NCI-H128 (cell line): ENCODE measurements at regions not wholly inside any gene's neighbourhood (a gene's known extent, or its start where the extent isn't known, plus 50 kb on each side); places are given as distances from the start of the nearest gene placed in this dataset.

ENCODE experiments used
- DNase-seq: peaks from one replicate; lab custom pipeline; 2025; ENCODE audit not compliant: unreplicated experiment; lab: John Stamatoyannopoulos, UW

- no peak for DNase-seq
Observed at GRCh38 chr11:92696076-92696475, 273.4 kb upstream of the MTNR1B start.

DNA sequence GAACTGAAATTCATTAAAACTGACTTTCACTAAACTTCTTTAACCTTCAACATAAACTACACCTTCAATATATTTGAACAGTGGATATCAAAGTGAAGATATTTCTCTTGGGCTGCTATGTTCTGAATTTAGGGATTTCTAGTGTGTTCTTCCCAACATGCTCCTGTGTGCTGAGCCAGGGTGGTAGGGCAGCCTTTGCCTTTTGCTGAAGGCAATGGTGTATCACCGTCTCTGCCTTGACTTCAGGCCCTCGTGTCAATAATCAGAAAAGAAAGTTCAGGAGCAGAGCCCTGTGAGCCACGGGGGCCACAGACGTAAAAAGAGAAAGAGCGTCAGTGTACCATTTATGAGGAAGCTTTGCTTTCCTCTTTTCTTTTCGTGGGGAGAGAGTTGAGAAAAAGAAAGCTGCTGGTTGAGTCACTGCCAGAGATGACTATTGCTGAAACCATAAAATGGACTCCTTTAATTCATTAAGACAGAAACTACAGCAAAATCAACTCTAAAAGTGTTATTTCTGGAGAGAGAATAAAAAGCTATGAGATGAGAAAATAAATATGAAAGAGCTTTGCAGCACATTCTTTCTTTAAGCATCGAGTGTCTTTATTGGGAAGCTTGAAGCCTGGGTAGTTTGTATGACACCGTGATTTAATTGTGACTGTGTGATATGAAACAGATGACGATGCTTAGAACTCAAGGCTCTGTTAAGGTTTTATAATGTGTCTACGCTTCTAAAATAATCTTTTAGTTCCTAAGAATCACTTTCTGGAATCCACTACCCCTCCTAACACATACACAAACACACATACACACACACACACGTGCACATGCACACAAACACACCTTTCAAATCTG, 271.8 kb upstream of the MTNR1B start:
- DNase-seq: no peak

DNA sequence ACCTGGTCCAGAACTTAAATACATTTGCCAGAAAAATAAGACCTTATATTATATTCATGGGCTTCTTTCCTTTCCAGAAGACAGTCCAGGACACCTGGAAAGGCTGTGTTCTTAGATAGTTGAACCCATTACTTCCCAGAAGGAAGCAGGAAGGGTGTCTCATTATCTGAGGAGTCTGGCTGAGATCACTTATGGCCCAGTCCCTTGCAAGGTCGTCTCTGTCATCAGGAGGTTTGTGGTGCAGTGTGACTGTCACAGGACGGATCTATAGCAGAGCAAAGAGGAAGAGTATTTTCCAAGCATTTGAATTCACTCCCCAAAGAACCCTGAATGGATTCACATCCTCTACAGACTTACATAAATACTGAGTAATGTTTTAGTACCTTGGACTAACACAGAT, 270.7 kb upstream of the MTNR1B start:
- DNase-seq: no peak

GRCh38 chr11:92702037-92702804, 267.2 kb upstream of the MTNR1B start:
- DNase-seq: no peak

DNA sequence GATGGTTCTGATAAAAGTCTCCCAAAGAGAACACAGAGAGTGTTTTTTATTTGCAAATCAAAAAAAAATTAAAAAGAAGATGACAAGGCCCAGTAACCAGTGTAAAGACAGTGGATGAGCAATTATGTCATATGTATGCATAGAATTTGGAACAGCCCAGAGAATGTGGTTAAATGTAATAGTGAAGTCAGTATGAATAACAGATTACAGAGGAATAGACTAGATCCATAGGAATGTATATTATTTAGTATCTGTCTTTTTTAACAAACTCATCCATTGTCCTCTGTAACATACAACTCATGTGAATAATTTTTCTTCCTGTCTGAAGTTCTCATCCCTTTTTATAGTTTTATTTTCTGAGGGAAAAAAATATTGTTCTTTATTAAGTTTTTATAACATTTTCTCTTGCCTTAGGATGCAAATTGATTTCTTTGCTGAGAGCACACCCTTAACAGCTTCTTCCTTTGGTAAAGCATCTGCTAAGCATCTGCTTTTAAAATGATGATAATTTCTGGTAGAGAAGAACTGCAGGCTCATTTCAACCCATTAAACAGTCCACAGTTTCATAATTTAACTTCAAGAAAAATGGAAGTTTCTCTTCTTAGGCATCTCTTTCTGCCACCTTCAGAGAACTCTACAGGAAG, 266.5 kb upstream of the MTNR1B start:
- DNase-seq: no peak

DNA sequence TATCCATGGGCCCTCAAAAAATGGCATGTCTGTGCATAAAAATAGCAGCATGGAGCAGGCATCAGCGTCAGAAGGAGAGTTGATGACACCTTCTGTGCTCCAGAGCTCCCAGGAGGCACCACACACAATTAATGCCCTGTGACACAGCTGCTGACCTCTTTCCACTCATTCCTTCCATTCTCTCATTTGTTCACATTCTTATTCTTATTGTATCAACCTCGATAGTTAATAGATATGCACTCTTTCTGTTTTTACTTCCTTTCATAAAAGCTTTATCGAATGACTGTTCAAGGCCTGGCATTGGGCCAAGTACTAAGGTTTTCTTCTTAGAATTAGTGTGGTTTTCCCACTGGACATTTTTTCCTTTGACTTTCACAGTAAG, 266.0 kb upstream of the MTNR1B start:
- DNase-seq: no peak

DNA sequence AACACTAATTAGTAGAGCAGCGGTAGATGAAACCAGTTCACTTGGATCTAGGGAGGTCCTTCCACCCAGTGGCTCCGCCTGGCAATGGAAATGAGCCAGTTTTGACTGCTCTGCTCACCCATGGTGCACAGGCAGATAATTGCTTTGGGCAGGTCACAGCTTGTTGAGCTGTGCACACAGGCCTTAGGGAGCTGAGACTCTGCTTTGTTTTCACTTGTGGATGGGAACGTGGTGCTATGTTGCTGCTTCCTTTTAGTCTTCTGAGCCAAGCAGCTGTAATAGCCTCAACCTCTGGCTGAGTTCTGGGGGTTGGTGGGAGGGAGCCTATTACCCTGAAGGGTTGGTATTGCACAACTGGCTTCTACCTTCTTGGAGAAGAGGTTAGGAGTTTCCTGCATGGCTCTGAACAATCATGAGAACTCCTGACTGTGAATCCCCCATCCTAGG, 262.3 kb upstream of the MTNR1B start:
- DNase-seq: peak; percentile 88

GRCh38 chr11:92707665-92708064, 261.8 kb upstream of the MTNR1B start:
- DNase-seq: no peak

DNA sequence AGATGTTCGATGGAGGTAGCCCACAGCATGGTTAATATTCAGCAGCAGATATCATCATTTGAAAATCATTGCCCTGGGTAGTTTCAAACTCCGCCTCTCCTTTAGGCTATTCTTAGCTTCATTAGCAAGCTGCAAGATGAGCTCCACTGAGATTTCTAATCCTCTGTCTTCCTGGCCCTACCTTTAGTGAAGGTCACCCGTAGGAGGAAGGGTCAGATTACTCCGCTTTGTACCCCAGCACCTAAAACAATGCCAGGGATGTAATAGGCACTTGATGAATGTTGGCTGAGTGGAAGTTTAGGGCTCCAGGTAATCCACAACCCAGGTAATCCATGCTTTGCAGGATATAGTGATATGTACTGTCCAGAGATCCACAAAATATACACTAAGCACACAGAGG, 260.1 kb upstream of the MTNR1B start:
- DNase-seq: no peak

GRCh38 chr11:92711926-92712325, 257.5 kb upstream of the MTNR1B start:
- no peak for DNase-seq

DNA sequence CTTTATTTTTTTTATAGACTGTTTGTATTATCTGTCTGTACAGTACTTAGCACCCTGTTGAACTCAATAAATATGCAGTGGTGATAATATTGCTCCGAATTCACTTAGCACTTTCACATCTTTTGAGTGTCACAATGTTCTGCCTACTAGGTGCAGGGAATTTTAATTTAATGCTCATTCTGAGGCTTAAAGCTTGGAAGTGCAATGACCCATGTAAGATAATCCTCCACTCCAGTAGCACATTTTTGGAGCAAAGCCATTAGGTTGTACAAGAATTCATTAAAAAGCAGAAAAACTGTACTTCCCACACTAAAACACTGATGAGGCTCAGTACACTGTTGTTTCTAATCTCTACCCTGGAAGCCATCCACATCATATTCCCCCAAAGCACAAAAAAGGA, 255.3 kb upstream of the MTNR1B start:
- DNase-seq: no peak

GRCh38 chr11:92717240-92717639, 252.2 kb upstream of the MTNR1B start:
- no peak for DNase-seq

GRCh38 chr11:92720385-92720784, 249.1 kb upstream of the MTNR1B start:
- DNase-seq: no peak

GRCh38 chr11:92725352-92725751, 244.1 kb upstream of the MTNR1B start:
- DNase-seq: no peak

DNA sequence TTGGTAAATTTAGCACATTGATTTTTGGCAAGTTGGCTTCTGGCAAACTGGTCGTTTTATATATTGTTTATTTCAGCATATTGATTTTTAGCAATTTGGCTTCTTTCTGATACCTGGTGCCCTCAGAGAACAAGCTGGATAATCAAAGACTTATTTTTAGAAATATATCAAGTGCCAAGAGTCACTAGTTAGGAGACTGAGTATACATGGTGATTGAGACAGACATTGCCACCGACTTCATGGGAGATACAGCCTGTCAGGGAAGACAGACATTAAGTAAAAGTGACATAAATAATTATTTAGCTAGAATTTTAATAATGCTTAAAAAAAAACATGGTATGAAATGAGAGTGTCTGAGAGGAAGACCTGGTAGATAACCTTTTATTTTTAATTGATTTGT, 242.3 kb upstream of the MTNR1B start:
- DNase-seq: no peak

- no peak for DNase-seq
Observed at GRCh38 chr11:92727769-92728168, 241.7 kb upstream of the MTNR1B start.

GRCh38 chr11:92728628-92729027, 240.8 kb upstream of the MTNR1B start:
- DNase-seq: no peak

GRCh38 chr11:92735039-92735438, 234.4 kb upstream of the MTNR1B start:
- DNase-seq: no peak

DNA sequence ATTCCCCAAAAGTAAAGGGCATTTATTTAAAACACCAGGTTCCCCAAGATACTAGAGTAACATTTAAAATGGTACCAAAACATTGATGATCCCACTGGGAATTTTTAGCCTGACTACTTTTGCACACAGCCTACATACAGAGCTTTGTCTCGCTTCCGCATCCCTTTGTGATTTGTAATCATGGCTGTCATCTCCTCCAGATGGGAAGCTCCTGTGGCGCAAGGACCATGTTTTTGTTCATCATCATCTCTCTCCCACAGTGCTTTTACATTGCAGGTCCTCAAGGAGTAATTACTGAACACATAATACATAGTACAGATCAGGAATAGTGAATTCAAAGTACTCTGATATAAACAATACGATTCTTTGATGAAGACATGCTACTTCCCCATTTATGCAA, 231.2 kb upstream of the MTNR1B start:
- no peak for DNase-seq

GRCh38 chr11:92739041-92739440, 230.4 kb upstream of the MTNR1B start:
- DNase-seq: no peak

DNA sequence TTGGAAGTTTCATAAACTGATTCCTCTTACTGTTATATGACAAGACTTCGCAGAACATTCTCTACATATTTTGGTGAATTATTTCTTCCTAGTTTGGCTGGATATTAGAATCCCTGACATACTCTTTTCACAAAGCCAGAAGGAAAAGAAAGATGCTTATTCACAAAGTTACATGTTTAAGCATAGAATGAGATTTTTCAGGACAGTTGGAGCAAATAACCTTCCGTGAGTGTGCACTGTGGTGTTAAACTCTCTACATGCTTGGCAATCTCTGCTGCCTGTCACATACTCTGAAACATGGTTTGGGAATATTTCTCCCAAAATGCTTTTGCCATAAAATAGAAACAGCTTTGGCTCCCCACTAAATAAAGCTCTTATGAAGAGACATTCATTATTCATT, 230.0 kb upstream of the MTNR1B start:
- DNase-seq: no peak

DNA sequence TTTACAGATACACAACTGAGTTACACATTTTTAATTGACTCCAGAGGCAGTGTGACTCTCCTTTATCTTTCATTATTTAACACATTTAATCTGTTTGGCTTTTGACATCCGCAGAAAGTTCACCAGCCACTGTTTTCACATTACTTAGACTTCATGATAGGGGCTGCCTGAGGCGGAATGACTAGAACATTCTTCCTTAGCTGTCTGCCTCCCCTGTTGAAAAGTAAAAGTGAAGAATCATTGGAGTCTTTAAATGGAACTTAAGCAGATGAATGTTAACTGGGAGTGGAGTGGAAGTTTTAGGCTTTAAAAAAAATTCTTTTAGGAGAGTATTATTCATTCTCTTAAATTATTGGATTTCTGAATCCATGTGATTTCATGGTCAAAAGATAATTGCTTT, 229.2 kb upstream of the MTNR1B start:
- no peak for DNase-seq
